CD4-positive, alpha-beta T cell treated with Interleukin-21 for 1 hour (primary cell): ENCODE measurements at regions not wholly inside any gene's neighbourhood (a gene's known extent, or its start where the extent isn't known, plus 50 kb on each side); places are given as distances from the start of the nearest gene placed in this dataset.
A peak's percentile ranks its signal among the peaks of the same experiment; 100 is the strongest.

ENCODE experiments used
- DNase-seq: peaks from one replicate; pipeline ENCODE4 v3.0.0-alpha.2; 2020

- DNase-seq = no peak
Observed at GRCh38 chr1:108050158-108050557, 85.2 kb upstream of the VAV3 start.

GRCh38 chr1:108049178-108049819, 84.3 kb upstream of the VAV3 start:
- peak; percentile 18 for DNase-seq

- DNase-seq = no peak
Observed at GRCh38 chr1:108048301-108049177, 83.6 kb upstream of the VAV3 start.

- DNase-seq = no peak
Observed at GRCh38 chr1:108047085-108047484, 82.1 kb upstream of the VAV3 start.

GRCh38 chr1:108046026-108046425, 81.0 kb upstream of the VAV3 start:
- DNase-seq = no peak

- no peak for DNase-seq
Observed at GRCh38 chr1:108045460-108045859, 80.5 kb upstream of the VAV3 start.

GRCh38 chr1:108044318-108044717, 79.3 kb upstream of the VAV3 start:
- DNase-seq = no peak

GRCh38 chr1:108043707-108044106, 78.7 kb upstream of the VAV3 start:
- no peak for DNase-seq

- no peak for DNase-seq
Observed at GRCh38 chr1:108042610-108043009, 77.6 kb upstream of the VAV3 start.

GRCh38 chr1:108041360-108042142, 76.6 kb upstream of the VAV3 start:
- DNase-seq = peak; percentile 21

GRCh38 chr1:108038653-108039236, 73.8 kb upstream of the VAV3 start:
- DNase-seq = no peak

GRCh38 chr1:108036796-108037562, 72.0 kb upstream of the VAV3 start:
- DNase-seq = no peak

GRCh38 chr1:108034396-108034795, 69.4 kb upstream of the VAV3 start:
- no peak for DNase-seq

GRCh38 chr1:108033550-108033951, 68.6 kb upstream of the VAV3 start:
- no peak for DNase-seq

GRCh38 chr1:108028841-108029388, 63.9 kb upstream of the VAV3 start:
- no peak for DNase-seq

- no peak for DNase-seq
Observed at GRCh38 chr1:108027389-108027788, 62.4 kb upstream of the VAV3 start.

- DNase-seq = no peak
Observed at GRCh38 chr1:108017698-108018097, 52.7 kb upstream of the VAV3 start.

- DNase-seq = no peak
Observed at GRCh38 chr1:108016451-108016920, 51.5 kb upstream of the VAV3 start.
